HG03097 (cell line): ENCODE measurements at regions not wholly inside any gene's neighbourhood (a gene's known extent, or its start where the extent isn't known, plus 50 kb on each side); places are given as distances from the start of the nearest gene placed in this dataset.
A peak's percentile ranks its signal among the peaks of the same experiment; 100 is the strongest.

ENCODE experiments used
- ATAC-seq: cut with Tn5 transposase; IDR thresholded peaks from one replicate; pipeline ENCODE4 v1.9.1; 2021; ENCODE audit not compliant: unreplicated experiment, low FRiP score

DNA sequence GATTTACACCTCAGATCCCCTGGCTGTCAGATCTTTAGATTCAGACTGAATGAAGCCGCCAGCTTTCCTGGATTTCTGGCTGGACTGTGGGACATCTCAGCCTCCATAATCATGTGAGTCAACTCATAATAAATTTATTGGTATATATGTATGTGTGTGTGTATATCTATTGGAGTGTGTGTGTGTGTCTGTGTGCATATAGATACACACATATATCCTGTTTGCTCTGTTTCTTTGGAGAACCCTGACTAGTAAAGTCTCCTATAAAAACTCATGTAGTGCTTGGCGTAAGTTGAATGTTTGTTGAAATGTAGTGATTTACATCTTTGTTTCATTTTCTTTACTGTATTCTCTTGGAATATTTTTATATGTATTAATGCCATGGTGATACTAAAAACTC, 499.5 kb upstream of the KLF12 start:
- no peak for ATAC-seq

DNA sequence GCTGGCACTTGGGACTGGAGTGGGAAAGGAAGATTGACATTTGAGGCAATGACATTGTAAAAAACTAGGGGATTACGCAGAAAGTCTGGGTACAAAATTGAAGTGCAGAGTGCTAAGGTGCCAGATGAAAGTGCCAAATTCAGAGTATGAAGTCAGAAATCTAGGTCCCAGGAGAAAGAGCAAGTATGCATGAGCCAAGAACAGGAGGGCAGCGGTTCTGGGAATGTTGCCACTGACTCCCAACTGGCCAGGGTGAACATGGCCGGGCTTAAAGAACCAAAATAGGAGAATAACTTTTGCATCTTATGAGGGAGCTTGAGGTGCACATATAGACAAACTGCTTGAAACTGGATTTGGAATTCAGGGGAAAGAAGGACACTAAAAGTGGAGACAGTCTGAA, 495.8 kb upstream of the KLF12 start:
- no peak for ATAC-seq

DNA sequence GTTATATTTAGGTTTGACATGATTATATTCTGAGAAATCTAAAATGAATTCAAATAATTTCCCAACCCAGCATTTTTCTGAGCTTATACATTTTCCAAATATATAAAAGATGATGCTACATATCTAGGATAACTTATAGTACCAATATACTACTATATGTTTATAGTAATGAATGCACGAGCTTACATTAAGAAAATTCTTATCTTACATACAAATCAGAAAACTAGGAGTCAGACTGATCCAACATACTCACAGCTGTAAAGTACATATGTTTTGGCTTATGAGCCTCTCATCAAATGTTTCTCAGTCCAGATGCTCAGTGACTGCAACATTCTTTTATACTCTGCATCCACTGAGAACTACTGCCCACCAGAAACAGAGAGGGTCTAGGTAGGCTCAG, 491.3 kb upstream of the KLF12 start:
- ATAC-seq, result no peak

DNA sequence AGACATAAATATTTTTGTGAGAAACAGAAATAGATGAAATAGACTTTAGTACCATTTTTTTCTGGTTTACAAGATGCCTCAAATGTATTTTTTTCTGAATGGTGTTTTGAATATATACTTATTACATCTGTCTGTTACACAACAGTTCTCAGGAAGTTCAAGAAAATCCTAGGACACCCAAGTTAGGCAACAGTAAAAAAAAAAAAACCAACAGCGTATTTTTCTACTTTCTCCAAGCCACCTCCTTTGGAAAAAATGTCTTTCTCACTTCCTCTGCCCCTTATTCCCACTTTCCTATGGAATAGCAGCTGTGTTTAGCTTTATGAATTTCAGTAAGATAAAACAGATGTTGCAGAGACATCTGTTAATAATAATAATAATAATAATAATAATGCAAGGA, 489.6 kb upstream of the KLF12 start:
- no peak for ATAC-seq

DNA sequence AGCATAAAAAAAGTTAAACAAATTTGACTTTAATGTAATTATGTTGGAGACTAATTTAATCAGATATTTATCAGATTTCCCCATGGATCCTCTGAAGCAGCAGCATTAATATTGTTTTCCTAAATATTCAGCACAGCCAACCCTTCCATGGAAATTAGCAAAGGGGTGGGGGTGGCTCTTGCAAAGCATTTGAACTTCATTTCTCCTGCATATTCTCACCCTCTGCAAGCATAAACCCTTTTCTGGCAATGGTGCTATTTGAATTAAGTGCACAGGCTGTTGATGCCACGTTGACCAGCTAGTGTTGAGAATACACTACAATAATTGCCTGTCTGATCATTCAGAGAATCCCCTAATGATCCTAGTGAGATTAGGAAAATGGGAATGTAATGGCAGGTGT, 488.1 kb upstream of the KLF12 start:
- ATAC-seq, result no peak

DNA sequence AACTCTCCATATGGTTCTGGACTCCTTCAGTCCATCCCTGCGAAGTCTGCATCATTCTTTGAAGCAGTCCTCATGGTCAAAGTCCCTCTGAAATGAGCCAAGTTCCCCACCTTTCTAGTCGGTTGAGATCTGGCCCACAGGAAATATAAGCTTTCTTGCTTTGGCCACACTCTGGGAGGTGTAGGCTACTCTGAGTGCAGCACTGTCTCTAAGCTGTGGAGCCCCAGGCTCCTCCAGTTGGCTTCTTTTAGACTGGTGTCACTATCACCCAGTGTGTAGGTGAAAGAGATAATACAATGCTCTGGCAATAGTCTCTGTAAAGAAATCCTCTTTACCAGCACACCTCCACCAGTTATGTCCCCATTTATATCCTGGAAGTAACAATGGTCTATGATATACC, 486.5 kb upstream of the KLF12 start:
- ATAC-seq, result no peak

DNA sequence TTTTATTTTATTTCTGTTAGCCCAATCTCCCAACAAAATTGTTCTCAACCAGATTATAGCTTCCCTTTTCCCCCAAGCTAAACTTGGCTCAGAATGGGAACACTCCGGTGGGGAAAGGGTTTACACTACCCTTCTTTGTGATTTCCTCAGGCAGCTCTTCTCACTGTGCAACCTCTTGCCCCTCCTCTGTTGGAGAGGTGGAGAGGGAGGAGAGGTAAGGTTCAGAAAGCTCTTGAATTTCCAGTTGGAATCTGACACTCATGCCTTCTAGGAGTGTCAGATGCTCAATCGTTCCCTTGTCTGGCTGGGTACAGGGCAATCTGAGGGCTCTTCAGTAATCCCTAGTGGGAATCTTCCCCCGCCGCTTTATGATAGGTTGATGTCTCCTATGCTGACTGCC, 486.1 kb upstream of the KLF12 start:
- ATAC-seq, result no peak

DNA sequence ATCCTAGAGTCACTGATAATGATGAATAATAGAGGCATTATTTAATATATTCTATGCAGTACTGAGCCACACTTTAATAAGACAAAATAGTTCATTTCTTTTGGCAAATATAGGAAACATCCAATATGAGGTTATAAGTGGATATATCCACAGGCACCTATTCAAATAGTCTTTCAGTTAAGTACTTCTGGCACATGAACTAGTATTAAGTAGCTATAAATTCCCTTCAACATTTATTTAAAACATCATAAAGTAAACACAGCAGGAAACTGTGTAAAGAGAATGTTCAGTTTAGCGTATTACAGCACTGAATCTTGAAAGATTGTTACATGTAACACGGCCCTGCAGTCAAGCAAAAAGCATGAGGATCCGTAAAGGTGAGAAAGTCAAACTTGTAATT, 463.3 kb upstream of the KLF12 start:
- no peak for ATAC-seq

DNA sequence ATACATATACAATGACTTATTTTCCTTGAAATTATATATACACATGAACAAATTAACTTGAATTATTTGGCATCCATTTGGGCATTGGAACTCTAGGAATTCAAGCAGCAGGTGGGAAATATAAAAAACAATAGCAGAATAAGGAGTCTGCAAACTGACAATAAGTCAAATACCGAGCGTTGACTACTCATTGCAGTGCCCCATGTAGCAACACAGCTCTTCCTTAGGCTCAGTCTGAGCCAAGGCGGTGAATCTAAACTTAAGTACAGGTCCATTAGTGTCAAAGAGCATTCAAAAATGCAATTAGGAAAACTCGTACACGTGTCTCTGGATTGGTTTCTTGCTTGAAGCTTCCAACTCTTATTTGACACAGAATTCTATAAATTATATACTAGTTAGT, 462.5 kb upstream of the KLF12 start:
- ATAC-seq, result no peak

DNA sequence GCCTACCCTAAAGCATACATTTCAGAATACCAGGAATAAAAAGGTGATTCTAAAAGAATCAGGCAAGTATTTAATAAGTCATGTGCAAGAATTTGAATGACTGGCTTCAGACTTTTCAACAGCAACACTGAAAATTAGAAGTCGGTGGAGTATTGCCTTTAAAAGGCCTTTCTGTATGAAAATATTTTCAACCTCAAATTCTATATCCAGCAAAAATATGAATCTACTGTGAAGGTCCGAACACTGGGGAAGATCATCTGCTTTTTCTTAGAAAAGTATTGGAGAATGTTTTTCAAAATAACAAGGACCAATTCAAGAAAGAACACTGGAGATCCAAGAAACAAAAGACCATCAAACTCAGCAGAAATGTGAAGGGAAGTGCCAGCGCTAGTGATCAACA, 459.5 kb upstream of the KLF12 start:
- no peak for ATAC-seq

DNA sequence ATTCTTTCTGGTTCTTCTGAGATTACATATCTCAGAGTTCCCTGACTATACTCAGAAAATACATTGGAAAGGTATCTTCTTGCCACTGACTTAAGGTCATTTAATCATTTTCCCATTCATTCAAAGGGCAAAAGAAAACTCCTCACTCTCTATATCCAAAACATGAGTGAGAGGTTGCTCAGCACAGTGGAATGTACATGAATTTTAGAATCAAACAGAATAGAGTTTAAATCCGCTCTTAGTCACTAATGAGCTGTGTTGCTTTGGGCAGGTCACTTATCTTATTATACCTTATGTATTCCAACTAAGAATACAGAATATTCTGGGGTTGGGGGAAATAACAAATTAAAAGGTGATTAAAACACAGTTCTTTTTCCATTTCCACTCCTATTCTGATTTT, 452.6 kb upstream of the KLF12 start:
- ATAC-seq, result no peak

DNA sequence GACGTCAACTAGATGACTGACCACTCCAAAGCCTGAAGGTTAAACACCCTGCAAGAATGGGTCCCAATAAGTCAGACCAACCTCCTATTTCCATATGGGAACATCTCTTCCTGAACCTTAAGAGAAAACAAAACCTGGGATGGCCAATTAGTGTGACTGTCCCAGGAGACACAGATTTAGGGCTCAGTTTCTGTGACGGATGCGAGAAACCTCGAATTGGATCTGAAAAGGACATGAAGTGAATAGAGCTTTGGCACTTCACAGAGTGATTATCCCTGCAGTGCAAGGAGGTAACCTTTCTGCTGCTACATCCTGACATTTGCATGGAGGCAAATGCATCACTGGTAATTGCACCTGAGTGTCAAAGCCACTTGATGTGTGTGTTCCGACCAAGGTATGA, 442.2 kb upstream of the KLF12 start:
- ATAC-seq, result no peak

DNA sequence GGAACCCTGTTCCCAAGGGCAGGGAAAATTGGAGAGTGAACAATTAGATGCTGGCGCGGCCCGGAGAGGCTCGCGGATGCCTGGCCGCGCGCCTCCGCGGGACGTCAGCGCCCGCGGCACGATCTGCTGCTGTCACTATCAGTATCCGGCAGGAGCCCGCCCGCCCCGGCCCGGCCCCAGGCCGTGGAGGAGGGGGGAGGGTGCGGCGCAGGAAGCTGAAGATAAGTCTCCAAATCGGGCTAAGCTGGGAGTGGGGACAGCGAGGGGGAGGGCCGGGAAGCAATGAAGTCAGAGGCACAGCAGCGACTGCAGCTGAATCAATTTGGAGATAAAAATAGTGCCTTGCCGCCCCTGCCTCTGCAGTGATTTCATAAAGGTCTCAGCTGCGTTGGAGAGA, 441.5 kb upstream of the KLF12 start:
- no peak for ATAC-seq

DNA sequence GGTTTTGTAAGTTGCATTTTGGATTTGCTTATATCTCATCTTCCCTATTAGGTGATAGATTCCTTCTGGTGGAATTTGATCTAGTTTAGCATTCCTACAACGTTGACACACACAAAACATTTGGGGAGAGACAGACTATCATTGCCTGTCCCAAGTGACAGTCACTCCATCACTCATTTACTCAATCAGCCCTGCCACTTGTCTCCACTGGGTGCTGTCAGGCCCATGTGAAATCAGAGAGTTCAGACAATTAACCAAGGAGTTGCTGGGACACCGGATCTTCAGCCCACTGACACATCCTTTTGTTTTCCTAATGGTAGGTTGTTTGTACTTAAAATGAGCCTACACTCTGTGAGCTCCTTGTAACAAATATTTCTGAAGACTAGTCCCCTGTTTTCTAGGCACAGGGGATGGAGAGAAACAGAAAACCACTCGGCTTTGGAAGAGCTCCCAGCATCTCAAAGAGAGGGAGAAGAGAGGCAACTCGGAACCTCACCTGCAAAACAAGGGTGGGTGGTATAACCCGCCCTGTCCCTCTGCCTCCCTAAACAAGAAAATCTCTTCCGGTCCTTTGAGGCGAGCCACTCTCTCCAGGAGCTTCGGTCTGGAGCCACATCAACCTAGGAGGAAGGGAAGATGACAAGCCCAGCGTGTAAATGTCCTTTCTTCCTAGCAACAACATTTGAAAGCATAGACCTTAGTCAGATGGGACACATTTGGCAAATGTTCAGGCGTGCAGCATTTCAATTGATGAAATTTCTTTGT, 440.9 kb upstream of the KLF12 start:
- ATAC-seq, result no peak

DNA sequence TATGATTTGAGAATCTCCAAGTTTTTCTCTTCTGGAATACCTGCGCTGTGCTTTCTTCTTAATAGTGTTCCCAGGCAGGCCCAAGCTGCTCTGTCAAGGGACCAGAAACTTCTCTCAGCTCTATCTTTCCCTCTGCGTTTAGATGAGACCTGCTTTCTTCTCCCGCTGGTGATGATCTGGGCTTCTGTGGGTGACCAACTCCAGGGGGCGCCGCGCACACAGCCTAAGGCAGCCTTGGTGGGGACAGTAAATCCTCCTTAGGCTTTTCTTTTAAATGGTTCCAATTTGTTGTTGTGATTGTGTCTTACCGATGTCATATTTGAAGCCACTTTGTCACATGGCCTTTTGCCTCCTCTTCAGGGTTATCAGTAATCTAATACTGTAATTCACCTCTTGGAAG, 439.4 kb upstream of the KLF12 start:
- no peak for ATAC-seq

DNA sequence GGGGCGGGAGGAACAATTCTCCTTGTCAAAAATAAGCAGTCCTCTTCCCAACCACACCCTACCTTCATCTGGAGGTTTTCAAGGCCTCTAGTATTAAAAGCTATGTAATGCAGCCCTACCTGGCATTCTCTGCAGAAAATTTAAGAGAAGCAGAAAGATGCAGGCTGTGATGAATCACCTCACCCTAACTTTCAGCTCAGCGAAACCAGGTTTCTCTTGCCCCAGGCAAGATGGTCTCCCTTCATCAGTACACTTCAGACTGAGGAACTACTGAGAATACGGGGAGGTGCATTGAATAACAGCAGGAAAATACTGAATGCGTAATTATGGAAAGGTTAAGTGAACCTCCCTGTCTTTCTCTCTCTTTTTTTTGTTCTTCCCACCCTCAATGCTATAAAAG, 437.6 kb upstream of the KLF12 start:
- no peak for ATAC-seq

DNA sequence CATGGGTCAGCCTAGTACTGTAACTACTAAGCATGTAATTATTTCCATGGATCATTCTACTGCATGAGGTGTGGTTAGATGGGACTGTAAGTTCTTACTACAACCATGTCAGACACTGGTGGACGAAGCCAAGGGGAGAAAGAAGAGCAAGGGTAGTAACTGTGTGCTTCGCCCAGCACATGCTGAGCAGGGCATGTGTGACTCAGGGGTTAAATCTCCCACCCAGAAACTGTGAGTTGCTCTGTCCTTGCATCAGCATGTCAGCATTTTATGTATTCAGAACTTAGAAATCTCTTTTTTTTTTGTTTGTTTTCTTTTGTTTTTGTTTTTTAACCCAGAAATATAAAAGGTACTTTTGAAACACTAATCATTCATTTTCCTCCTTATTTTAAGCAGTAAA, 436.6 kb upstream of the KLF12 start:
- ATAC-seq, result no peak

DNA sequence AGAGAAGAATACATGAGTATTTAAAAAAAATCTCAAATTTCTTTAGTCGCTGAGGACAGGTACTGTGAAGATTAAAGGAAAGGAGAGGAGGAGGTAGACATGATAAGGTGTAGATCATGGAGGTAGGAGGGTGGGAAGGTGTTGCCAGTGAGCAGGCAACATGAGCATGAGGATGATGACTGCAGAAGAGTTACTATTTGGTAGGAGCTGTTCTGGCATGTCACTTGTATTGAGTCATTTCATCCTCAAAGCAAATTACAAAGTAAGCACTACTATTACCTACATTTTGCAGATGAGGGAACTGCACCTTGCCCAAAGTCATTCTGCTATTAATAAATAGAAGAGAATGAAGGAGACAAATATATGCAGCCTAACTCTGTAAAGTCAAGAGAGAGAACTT, 435.8 kb upstream of the KLF12 start:
- ATAC-seq, result no peak

DNA sequence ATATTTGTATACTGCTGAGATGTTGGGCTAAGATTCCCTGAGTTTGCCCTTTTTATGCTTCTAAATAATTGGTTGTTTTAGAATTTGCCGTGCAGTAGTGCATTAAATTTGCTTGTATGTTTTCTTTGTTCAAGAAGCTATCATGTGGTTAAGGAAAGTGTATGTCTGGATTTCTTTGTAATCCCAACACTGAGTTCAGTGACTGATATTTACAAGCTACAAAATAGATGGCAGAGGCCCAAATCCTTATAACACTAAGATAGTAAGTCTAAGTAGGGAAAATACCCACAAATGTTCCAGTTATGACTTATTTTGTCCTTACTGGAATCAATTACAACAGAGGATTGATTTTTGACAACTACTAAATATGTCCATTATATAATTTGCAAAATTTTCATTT, 435.0 kb upstream of the KLF12 start:
- no peak for ATAC-seq

DNA sequence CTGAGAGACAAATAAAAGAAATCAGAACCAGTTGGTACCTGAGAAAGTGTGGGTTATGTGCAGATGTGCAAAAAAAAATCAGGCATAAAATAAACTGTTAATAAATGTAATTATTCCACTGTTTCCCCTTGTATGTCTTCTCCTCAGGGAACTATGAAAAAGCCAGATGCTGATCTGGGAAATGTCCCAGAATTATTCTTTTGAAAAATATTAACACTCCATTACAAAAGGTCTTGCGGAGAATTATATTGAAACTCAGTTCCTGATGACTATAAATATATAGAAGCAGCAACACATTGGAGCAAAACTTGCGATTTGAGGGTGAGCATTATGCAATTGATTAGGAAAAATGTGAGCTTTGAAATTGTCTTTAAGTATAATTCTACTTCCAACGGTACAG, 433.3 kb upstream of the KLF12 start:
- ATAC-seq, result no peak

DNA sequence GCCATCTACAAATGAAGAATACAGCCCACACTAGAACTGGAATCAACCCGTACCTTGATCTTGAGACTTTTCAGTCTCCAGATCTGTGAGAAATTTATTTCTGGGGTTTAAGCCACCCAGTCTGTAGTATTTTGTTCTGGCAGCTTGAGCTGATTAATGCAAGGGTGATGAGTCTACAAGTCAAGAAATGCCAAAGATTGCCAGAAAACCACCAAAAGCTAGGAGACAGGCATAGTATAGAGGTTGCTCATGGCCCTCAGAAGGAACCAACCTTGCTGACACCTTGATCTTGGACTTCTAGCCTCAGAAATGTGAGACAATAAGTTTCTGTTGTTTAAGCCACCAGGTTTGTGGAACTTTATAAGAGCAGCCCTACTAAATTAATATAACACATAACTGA, 428.2 kb upstream of the KLF12 start:
- no peak for ATAC-seq

DNA sequence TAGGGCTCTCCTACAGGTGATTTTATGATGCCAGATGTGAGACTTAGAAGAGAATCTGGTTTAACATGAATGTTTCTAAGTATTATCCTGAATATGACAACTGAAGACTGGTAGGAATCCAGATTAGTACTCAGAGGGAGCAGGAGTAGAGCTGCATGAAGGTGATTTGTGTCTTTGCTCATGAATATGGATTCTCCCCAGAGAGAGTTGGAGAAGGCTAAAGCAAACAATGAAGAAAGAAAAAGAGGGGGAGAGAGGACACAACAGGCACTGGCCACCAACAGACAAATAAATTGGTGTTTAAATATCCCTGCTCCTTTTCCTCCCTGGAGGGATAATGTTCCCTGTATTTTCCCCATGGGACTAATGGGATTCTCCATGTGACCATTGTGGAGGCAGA, 427.0 kb upstream of the KLF12 start:
- ATAC-seq, result no peak

DNA sequence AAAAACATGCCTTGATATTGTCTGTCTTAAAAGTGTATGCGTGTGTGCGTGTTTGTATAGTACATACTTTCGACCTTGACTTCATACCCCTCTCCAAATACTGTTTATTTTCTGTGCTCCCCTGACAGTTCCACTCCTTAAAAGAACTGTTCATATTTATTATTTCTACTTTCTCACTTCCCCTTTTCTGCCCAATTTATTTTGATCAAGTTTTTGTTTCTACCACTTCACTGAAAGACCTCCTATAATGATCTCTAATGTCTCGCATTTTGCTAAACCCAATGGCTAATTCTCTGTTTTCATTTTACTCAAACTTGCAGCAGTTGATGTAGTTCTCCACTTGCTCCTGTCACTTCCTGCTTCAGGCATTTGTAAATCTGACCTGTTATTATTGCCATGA, 426.1 kb upstream of the KLF12 start:
- ATAC-seq, result peak; percentile 78
